Bronchial epithelial cell (primary cell): ENCODE measurements at regions not wholly inside any gene's neighbourhood (a gene's known extent, or its start where the extent isn't known, plus 50 kb on each side); places are given as distances from the start of the nearest gene placed in this dataset.

Experiments
- DNase-seq: peaks from one replicate; pipeline ENCODE4 v3.0.0-alpha.2; 2010; ENCODE audit warnings: low read depth
- FAIRE-seq: peaks from 2 replicates; lab custom pipeline; 2011; peaks lifted over from hg19 to GRCh38; lab: Jason Lieb, UNC
- H3K27me3 ChIP-seq: 2 replicates; pipeline ENCODE4 v1.5.1; 2011; ENCODE audit warnings: low read length; ENCODE audit not compliant: control insufficient read depth, insufficient read depth
- H3K36me3 ChIP-seq: 2 replicates; pipeline ENCODE4 v1.5.1; 2011; ENCODE audit warnings: low read length; ENCODE audit not compliant: control insufficient read depth, insufficient read depth
- H3K4me3 ChIP-seq: 2 replicates; pipeline ENCODE4 v1.5.1; 2011; ENCODE audit warnings: mild to moderate bottlenecking, low read depth, low read length, control low read depth
- CTCF ChIP-seq: IDR thresholded peaks from 2 replicates; pipeline ENCODE4 v1.5.1; 2011; ENCODE audit warnings: mild to moderate bottlenecking, moderate library complexity, low read length, control low read depth, inconsistent platforms; ENCODE audit not compliant: insufficient read depth, severe bottlenecking

GRCh38 chr16:49931916-49932315 lies 76.0 kb upstream of the ZNF423 start:
- no peak for TF ChIP-seq CTCF
- no peaks in the 10 kb centered on the region for H3K36me3 ChIP-seq
- H3K4me3 ChIP-seq: no peak overlapping the region
- no peaks in the 10 kb centered on the region for H3K27me3 ChIP-seq
- FAIRE-seq (no peak), DNase-seq (no peak)

- H3K36me3 ChIP-seq: no peaks in the 10 kb centered on the region
- no peak overlapping the region for H3K4me3 ChIP-seq
- no peak for TF ChIP-seq CTCF
- no peak for FAIRE-seq
- no peak for DNase-seq
- H3K27me3 ChIP-seq: no peaks in the 10 kb centered on the region
Measured at GRCh38 chr16:49932434-49932833, 76.5 kb upstream of the ZNF423 start.

DNA sequence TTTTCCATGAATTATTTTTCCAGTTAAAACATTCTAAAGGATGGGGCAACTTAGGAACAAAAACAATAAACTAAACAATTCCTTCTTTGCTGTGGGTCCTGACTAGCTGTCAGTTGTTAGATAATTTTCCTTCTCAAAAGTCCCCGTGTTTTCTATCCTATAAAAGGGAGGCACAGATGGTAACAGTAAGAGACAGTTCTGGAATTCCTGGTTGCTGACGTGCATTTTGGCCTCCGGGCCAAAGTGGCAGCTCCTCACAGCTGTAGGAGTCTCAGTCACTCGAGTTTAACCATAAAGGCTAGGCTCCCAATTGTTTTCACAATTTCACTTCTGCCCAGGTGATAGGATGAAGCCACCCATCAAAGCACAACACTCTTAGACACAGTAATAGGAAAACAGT lies 77.0 kb upstream of the ZNF423 start:
- Histone ChIP-seq H3K4me3 (no peak overlapping the region), H3K27me3 (no peaks in the 10 kb centered on the region), H3K36me3 (no peaks in the 10 kb centered on the region)
- no peak for FAIRE-seq
- no peak for DNase-seq
- TF ChIP-seq CTCF: no peak

DNA sequence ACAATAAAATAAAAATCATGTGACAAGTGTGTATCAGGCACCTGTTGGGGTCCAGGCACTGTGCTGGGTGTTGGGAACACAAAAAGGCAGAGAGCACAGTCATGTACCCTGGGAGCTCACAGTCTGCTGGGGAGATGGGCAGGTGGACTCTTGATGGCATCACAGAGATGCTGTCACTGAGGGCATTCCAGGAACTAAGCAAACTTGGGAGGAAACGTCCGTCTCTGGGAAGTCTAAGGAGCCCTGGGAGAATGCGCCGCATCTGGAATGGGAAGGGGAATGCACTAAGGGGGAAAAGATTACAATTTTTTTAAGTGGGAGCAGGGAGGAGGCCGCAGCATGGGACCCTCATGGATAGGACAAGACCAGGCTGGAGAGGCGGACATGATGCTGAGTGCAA lies 80.9 kb upstream of the ZNF423 start:
- Histone ChIP-seq H3K27me3 (no peaks in the 10 kb centered on the region), H3K4me3 (no peak overlapping the region)
- DNase-seq: no peak

GRCh38 chr16:49937886-49938285 lies 82.0 kb upstream of the ZNF423 start:
- FAIRE-seq: no peak
- DNase-seq: no peak
- no peak overlapping the region for H3K4me3 ChIP-seq
- no peaks in the 10 kb centered on the region for H3K36me3 ChIP-seq
- TF ChIP-seq CTCF: no peak
- no peaks in the 10 kb centered on the region for H3K27me3 ChIP-seq

More for the DNA sequence above, 80.9 kb upstream of the ZNF423 start:
- no peak for TF ChIP-seq CTCF
- no peaks in the 10 kb centered on the region for H3K36me3 ChIP-seq
- FAIRE-seq: no peak

- H3K36me3 ChIP-seq: no peaks in the 10 kb centered on the region
- DNase-seq: no peak
- no peak for TF ChIP-seq CTCF
- H3K4me3 ChIP-seq: no peak overlapping the region
- no peak for FAIRE-seq
- H3K27me3 ChIP-seq: no peaks in the 10 kb centered on the region
Measured at GRCh38 chr16:49939495-49939894, 83.6 kb upstream of the ZNF423 start.
